ENCODE measurements at regions not wholly inside any gene's neighbourhood (a gene's known extent, or its start where the extent isn't known, plus 50 kb on each side); places are given as distances from the start of the nearest gene placed in this dataset.

GRCh38 chr7:95690367-95690947 is 81.9 kb upstream of the DYNC1I1 start (continued):
- TF ChIP-seq ZNF592 (IDR thresholded peaks at IDR 0.05) (no peak), RAD21 (IDR thresholded peaks at IDR 0.05; ENCODE audit: insufficient read depth, low read depth, low read length) (peak; percentile 44), ZNF384 (IDR thresholded peaks at IDR 0.05; ENCODE audit: borderline replicate concordance, low read depth, low read length) (peak; percentile 91), E4F1 (IDR thresholded peaks at IDR 0.05; ENCODE audit: borderline replicate concordance, partially characterized antibody) (no peak), RELB (IDR thresholded peaks at IDR 0.05; ENCODE audit: low read depth) (no peak), SKIL (IDR thresholded peaks at IDR 0.05; ENCODE audit: low read depth, poor library complexity, severe bottlenecking) (no peak)

Measured in GM12878 (cell line).